Memory B cell (primary cell): ENCODE measurements at regions not wholly inside any gene's neighbourhood (a gene's known extent, or its start where the extent isn't known, plus 50 kb on each side); places are given as distances from the start of the nearest gene placed in this dataset.
A peak's percentile ranks its signal among the peaks of the same experiment; 100 is the strongest.
"Not testable (repeated sequence)": the region's sequence is repeated elsewhere in the genome, so short reads cannot be mapped to it uniquely, and the experiment has no call there.

Experiments used
- ATAC-seq: fragments of 150-1000 bp; cut with Tn5 transposase; 2 replicates; pipeline ENCODE4 v1.10.0; 2021; ENCODE audit warnings: low read depth, mild to moderate bottlenecking, moderate library complexity
- DNase-seq, 2 donors: peaks; one replicate each; pipeline ENCODE4 v3.0.0; 2022; ENCODE audit warnings: low spot score in 2 of 2
- H3K27ac Mint-ChIP-seq: one replicate; pipeline ENCODE4 v1.8.0; 2022; ENCODE audit warnings: mild to moderate bottlenecking, moderate library complexity, mixed read lengths
- H3K27me3 Mint-ChIP-seq: one replicate; pipeline ENCODE4 v1.8.0; 2022; ENCODE audit warnings: mixed read lengths
- H3K36me3 Mint-ChIP-seq: one replicate; pipeline ENCODE4 v1.8.0; 2022; ENCODE audit warnings: mild to moderate bottlenecking, mixed read lengths
- H3K4me1 Mint-ChIP-seq: one replicate; pipeline ENCODE4 v1.8.0; 2022; ENCODE audit warnings: mixed read lengths
- H3K4me3 Mint-ChIP-seq: one replicate; pipeline ENCODE4 v1.8.0; 2022; ENCODE audit warnings: mild to moderate bottlenecking, moderate library complexity, mixed read lengths
- H3K9me3 Mint-ChIP-seq: one replicate; pipeline ENCODE4 v1.8.0; 2022; ENCODE audit warnings: mixed read lengths

DNA sequence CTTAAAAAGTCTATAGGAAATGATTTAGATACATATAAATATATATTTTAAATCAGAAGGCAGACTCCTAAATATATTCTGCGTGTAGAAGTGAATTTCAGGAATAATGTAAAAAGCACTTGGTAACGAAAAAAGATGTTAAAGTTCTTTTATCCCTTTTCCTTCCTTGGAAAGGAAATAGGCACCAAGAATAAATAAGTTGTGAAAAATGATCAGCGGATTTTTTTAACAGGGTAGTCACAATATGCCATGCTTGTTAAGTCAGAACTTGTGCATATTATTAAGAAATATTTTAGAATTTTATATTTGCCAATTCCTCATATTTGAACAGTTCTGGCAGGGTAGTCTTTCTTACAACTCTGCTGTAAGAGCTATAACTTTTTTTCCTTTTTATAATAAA is 173.8 kb downstream of the CD83 start:
- H3K36me3 Mint-ChIP-seq, result peaks cover 5% of the 10 kb centered on the region
- ATAC-seq, result no peak
- H3K27me3 Mint-ChIP-seq, result no peaks in the 10 kb centered on the region
- no peak overlapping the region for H3K27ac Mint-ChIP-seq
- H3K4me3 Mint-ChIP-seq, result no peak overlapping the region
- peaks cover 7% of the 10 kb centered on the region for H3K4me1 Mint-ChIP-seq
- peaks cover 2% of the 10 kb centered on the region for H3K9me3 Mint-ChIP-seq
- no peak for DNase-seq

DNA sequence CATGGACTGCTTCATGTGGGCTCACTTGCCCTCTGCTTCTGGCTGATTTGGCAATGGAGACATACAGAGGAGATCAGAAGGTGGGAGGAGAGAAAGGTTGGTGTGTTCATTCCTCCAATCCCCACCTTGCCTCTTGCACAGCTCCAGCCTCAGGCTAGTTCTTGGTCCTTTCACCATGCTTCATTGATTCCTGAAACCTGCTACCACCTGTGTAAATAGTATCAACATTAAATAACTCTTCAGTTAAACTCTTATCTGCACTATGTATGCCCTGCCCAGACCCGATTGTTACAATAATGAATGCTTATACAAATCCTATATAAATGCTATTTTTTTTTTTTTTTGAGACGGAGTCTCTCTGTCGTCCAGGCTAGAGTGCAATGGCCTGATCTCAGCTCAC is 174.5 kb downstream of the CD83 start:
- H3K27me3 Mint-ChIP-seq, result no peaks in the 10 kb centered on the region
- no peak overlapping the region for H3K27ac Mint-ChIP-seq
- H3K4me3 Mint-ChIP-seq, result no peak overlapping the region
- H3K36me3 Mint-ChIP-seq, result peaks cover 5% of the 10 kb centered on the region
- H3K9me3 Mint-ChIP-seq, result peaks cover 2% of the 10 kb centered on the region
- peaks cover 7% of the 10 kb centered on the region for H3K4me1 Mint-ChIP-seq
- DNase-seq, result no peak
- no peak for ATAC-seq

DNA sequence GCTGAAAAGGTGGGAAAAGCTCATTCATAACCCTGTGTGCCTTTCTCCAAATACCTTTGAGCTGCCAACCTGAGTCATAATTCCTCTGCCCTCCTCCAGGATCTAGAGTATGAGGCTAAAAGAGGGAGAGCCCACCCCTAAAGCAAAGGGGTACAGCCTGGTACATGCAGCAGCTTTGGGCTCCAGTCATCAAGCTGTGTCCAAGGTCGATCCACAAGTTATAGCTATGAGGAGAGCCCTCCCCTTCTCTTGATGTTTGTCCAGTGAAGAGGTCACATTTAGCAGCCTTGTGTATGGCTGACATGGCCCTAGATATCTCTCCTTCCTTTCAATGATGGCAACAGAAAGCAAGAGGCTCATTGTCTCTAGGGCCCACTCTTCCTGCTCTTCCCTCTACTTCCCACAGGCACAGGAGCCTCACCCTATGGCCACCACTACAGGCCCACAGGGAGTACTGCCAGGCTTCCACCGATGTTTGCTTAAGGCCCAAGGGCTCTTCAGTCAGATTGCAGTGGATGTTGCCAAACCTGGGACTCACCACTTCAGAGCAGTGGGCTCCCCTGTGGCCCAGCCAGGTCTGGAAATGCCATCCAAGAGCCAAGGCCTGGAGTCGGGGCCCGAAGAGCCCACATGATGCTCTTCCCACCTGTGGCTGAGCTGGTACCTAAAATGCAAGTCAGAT is 176.8 kb downstream of the CD83 start:
- DNase-seq, result no peak
- Mint-ChIP-seq H3K27ac (no peak overlapping the region), H3K4me1 (peaks cover 7% of the 10 kb centered on the region), H3K27me3 (no peaks in the 10 kb centered on the region), H3K36me3 (peaks cover 5% of the 10 kb centered on the region), H3K9me3 (no peaks in the 10 kb centered on the region), H3K4me3 (no peak overlapping the region)
- no peak for ATAC-seq

DNA sequence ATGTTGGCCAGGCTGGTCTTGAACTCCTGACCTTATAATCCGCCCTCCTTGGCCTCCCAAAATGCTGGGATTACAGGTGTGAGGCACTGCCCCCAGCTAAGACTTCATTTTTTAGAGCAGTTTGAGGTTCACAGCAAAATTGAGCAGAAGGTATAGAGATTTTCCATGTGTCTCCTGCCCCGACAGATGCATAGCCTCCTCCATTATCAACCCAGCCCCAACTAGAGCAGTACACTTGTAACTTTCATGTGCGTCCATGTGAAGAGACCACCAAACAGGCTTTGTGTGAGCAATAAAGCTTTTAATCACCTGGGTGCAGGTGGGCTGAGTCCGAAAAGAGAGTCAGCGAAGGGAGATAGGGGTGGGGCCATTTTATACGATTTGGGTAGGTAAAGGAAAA is 179.1 kb downstream of the CD83 start:
- not testable (repeated sequence) for H3K27me3 Mint-ChIP-seq, H3K4me1 Mint-ChIP-seq, DNase-seq, H3K36me3 Mint-ChIP-seq, ATAC-seq, H3K9me3 Mint-ChIP-seq, H3K4me3 Mint-ChIP-seq, H3K27ac Mint-ChIP-seq

DNA sequence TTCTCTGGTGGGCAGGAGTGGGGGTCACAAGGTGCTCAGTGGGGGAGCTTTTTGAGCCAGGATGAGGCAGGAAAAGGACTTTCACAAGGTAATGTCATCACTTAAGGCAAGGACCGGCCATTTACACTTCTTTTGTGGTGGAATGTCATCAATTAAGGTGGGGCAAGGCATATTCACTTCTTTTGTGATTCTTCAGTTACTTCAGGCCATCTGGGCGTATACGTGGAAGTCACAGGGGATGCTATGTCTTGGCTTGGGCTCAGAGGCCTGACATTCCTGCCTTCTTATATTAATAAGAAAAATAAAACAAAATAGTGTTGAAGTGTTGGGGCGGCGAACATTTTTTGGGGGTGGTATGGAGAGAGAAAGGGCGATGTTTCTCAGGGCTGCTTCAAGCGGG is 179.5 kb downstream of the CD83 start:
- ATAC-seq, H3K4me3 Mint-ChIP-seq, H3K27me3 Mint-ChIP-seq, H3K9me3 Mint-ChIP-seq, H3K27ac Mint-ChIP-seq, H3K4me1 Mint-ChIP-seq, H3K36me3 Mint-ChIP-seq, DNase-seq: not testable (repeated sequence)

DNA sequence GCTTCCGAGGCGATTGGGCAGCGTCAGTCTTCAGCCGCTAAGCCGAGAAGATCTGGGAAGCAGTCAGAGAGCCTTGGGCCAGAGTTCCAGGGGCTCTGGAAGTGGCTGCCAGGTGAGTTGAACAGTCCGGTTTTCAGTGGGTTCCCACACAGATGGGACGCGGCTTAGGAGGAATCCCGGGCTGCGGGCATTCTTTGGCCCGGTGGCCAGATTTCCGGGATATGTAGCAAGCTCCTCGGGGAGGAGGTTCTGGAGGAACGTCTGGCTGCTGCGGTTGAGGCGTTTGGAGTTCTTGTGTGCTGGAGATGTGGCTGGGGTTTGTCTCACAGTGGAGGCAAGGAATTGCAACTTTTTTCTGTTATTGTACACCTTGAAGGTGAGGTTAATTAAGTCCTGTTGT is 182.6 kb downstream of the CD83 start:
- not testable (repeated sequence) for H3K4me1 Mint-ChIP-seq, H3K9me3 Mint-ChIP-seq, H3K27ac Mint-ChIP-seq, H3K4me3 Mint-ChIP-seq, ATAC-seq, DNase-seq, H3K36me3 Mint-ChIP-seq, H3K27me3 Mint-ChIP-seq

DNA sequence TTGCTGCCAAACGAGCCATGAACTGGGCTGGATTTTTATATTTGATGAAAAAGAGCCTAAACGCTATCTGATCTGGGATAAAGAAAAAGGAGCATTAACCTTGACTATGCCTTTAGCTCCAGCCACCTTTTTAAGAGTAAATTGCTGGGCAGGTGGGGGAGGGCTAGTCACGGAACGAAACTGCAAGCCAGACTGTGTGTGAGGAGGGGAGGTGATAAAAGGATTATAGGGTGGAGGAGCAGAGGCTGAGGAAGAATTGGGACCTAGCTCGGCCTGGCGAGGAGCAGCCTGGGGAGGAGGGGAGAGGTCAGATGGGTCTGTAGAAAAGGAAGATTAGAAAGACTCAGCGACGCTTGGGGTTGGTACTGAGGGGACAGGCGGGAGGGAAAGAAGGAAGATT is 183.1 kb downstream of the CD83 start:
- not testable (repeated sequence) for H3K4me1 Mint-ChIP-seq, H3K27ac Mint-ChIP-seq, H3K36me3 Mint-ChIP-seq, ATAC-seq, H3K27me3 Mint-ChIP-seq, H3K4me3 Mint-ChIP-seq, DNase-seq, H3K9me3 Mint-ChIP-seq

DNA sequence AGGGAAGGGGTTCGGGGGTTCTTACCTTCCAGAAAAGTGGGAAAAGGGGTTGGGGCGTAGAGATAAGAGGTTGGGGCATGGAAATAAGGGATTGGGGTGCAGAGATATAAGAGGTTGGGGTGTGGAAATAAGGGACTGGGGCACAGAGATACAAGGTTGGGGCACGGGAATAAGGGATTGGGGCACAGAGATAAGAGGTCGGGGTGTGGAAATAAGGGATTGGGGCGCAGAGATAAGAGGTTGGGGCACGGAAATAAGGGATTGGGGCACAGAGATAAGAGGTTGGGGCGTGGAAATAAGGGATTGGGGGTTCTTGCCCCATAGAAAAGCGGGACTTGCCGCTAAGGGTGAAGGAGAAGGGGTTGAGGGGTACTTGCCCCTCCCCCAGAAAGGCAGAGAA is 183.9 kb downstream of the CD83 start:
- H3K27me3 Mint-ChIP-seq, H3K36me3 Mint-ChIP-seq, H3K4me1 Mint-ChIP-seq, DNase-seq, H3K9me3 Mint-ChIP-seq, ATAC-seq, H3K4me3 Mint-ChIP-seq, H3K27ac Mint-ChIP-seq: not testable (repeated sequence)

DNA sequence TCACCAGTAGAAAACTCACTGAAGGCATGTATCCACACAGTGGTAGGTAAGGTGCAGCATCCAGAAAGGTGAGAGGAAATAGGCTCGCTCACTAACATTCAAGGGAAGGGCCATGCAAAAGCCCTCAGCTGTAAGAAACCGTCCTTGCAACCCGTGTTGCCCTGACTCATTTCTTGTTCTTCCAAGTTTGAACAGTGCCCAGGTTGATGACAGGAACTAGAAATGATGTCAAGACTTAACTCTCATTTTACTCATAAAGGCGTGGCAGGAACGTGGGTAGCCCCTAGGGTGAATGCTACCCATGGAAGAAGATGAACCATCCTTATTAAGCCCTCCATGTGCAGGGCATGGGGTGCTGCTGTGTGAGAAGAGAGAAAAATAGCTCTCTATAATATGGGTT is 187.6 kb downstream of the CD83 start:
- ATAC-seq, result no peak
- peaks cover 6% of the 10 kb centered on the region for H3K4me1 Mint-ChIP-seq
- no peak overlapping the region for H3K4me3 Mint-ChIP-seq
- DNase-seq, result no peak
- H3K27ac Mint-ChIP-seq, result no peak overlapping the region
- H3K36me3 Mint-ChIP-seq, result no peaks in the 10 kb centered on the region
- no peaks in the 10 kb centered on the region for H3K9me3 Mint-ChIP-seq
- H3K27me3 Mint-ChIP-seq, result no peaks in the 10 kb centered on the region

DNA sequence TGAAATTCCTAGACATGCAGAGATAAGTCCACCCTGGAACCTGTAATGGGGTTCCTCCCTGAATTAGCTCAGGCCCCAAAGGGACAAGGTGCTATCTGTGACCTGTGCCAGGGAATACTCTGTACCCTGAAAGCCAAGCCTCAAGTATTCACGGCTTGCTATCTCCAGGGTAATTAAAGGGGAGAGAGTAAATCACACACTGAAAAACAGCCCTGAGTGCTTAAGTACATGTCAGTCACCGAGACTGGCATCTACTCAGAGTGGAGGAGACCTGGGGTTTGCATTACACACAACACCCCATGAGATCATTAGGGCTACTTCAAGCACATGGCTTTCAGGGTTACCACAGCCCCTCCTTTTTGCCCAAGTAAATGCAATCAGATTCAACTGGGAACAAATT is 188.1 kb downstream of the CD83 start:
- no peak overlapping the region for H3K27ac Mint-ChIP-seq
- DNase-seq (no peak), ATAC-seq (no peak)
- H3K36me3 Mint-ChIP-seq, result no peaks in the 10 kb centered on the region
- H3K27me3 Mint-ChIP-seq, result no peaks in the 10 kb centered on the region
- no peak overlapping the region for H3K4me3 Mint-ChIP-seq
- no peaks in the 10 kb centered on the region for H3K9me3 Mint-ChIP-seq
- peaks cover 6% of the 10 kb centered on the region for H3K4me1 Mint-ChIP-seq

DNA sequence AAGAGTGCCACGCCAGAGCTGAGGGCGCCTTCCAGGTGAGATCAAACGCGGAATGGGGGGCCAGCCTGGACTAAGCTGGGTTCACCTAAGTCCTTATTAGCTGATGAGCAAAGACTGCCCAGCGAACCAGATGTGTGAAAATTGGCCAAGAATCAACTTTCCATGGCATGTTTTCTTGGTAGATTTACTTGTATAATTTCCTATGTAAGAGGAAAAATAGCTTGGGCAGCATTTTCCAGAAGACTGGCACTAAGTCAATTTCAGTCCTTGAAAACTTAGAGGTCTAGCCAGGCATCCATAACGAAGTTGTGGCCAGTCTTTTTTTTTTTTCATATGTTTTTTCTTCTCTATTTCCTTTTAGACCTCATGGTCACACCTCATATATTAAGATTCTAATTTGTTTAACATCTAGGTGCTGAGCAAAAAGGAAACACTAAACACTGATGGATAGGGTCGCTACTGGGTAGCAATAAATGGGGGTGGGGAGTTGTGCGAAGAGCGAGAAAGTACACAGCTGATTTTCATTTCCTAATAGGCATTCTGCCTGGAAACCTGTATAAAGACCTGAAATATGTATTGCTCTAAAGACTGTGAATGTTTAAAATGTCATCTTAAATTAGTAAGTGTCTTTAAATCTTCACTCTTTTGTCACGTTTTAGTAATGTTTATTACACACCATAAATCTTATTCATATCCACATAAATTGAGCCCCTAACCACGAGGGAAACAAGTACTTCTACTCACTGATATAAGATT is 188.8 kb downstream of the CD83 start:
- no peak overlapping the region for H3K27ac Mint-ChIP-seq

DNA sequence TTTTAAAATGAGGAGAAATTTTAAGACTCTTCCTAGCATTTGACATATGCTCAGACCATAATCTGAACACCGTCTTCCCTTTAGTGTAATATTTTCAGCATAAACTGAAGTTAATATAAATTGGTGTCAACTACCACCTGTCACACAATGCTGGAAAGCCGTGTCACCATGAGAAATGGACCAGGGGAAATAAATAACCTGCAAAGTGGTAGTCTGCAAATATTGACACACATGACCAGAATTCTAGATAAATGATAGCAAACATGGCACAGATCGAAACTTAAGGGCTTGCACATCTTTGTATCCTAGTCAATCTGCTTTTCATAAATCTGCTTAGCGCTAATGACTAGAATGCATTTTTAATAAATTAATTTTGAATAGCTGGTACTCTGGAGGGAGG is 191.9 kb downstream of the CD83 start:
- no peak overlapping the region for H3K4me3 Mint-ChIP-seq
- H3K27ac Mint-ChIP-seq, result no peak overlapping the region
- ATAC-seq, result no peak
- H3K27me3 Mint-ChIP-seq, result no peaks in the 10 kb centered on the region
- H3K4me1 Mint-ChIP-seq, result peaks cover 18% of the 10 kb centered on the region
- no peak for DNase-seq
- H3K36me3 Mint-ChIP-seq, result no peaks in the 10 kb centered on the region
- H3K9me3 Mint-ChIP-seq, result no peaks in the 10 kb centered on the region

More for the DNA sequence above, 188.8 kb downstream of the CD83 start:
- no peak overlapping the region for H3K4me3 Mint-ChIP-seq
- H3K9me3 Mint-ChIP-seq, result no peaks in the 10 kb centered on the region
- H3K36me3 Mint-ChIP-seq, result no peaks in the 10 kb centered on the region
- H3K27me3 Mint-ChIP-seq, result no peaks in the 10 kb centered on the region
- no peak for DNase-seq
- peaks cover 6% of the 10 kb centered on the region for H3K4me1 Mint-ChIP-seq
- no peak for ATAC-seq

DNA sequence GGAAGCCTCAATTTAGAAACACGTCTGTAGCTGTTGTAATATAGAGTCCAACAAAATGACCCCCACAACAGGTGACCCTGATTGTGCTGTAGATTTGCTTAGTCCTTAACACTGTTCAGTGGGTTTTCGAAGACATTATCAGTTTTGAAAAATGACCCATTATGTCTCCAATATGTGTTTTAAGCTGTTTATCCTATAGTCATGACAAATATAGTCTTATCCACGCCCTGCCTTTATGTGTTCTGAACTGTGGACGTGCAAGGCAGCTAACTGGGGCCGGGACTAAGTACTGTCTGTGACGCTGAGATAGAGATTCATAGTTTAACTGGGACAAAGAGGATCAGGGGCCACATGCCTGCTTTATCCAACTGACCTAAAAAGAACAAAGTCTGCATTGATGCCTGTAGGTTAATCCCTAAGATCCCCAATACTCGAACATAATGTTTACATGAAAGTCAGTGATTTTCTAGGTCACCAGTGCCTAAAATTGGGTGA is 192.4 kb downstream of the CD83 start:
- H3K9me3 Mint-ChIP-seq, result no peaks in the 10 kb centered on the region
- no peaks in the 10 kb centered on the region for H3K27me3 Mint-ChIP-seq
- no peak for DNase-seq
- no peaks in the 10 kb centered on the region for H3K36me3 Mint-ChIP-seq
- peaks cover 22% of the 10 kb centered on the region for H3K4me1 Mint-ChIP-seq
- no peak overlapping the region for H3K4me3 Mint-ChIP-seq
- no peak overlapping the region for H3K27ac Mint-ChIP-seq
- no peak for ATAC-seq

DNA sequence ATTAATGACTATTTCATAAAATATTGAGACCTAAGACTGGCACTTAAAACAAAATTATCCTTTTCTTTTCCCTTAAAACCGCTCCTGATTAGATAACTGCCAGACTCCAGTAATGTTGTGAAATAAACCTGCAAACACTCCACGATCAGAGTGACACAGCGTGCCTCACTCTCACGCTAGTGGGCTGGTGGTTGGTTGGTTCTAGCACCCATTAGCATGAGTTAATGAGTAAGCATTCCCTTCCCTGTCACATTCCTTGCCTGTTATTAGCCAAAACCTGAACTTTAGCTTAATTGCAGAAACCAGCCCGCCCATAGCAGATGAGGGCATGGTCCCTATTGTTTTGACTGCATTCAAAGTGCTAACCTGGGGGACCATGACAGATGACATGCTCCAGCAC is 193.4 kb downstream of the CD83 start:
- ATAC-seq (no peak), DNase-seq (no peak)
- H3K4me1 Mint-ChIP-seq, result peaks cover 26% of the 10 kb centered on the region
- H3K27ac Mint-ChIP-seq, result no peak overlapping the region
- H3K4me3 Mint-ChIP-seq, result no peak overlapping the region
- no peaks in the 10 kb centered on the region for H3K27me3 Mint-ChIP-seq
- no peaks in the 10 kb centered on the region for H3K36me3 Mint-ChIP-seq
- no peaks in the 10 kb centered on the region for H3K9me3 Mint-ChIP-seq

DNA sequence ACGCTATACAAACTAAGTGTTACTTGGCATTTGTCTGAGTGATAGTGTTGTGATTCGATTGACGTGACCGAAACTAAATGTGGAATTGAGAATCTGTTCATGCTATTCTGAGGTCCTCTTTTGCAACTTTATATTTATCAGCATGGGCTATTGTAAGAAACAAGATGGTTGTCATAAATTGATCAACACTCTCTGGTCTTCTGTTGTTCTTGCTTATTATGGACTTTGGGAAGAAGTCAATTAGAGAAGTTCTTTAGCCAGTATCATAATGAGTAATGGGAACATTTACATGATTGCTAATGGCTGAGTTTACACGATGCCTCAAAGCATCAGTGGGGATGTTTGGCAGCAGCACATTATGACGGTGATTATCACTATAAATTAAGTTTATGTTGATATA is 195.0 kb downstream of the CD83 start:
- Mint-ChIP-seq H3K9me3 (no peaks in the 10 kb centered on the region), H3K4me3 (no peak overlapping the region)
- DNase-seq, result peak in 1 of 2 donors; percentile 5

More for the DNA sequence above, 195.0 kb downstream of the CD83 start:
- no peaks in the 10 kb centered on the region for H3K36me3 Mint-ChIP-seq
- H3K27me3 Mint-ChIP-seq, result no peaks in the 10 kb centered on the region
- ATAC-seq, result peak; percentile 84
- peak overlapping the region; percentile 10 for H3K27ac Mint-ChIP-seq
- H3K4me1 Mint-ChIP-seq, result peaks cover 33% of the 10 kb centered on the region
